ENCODE measurements at regions not wholly inside any gene's neighbourhood (a gene's known extent, or its start where the extent isn't known, plus 50 kb on each side); places are given as distances from the start of the nearest gene placed in this dataset.
"Not testable (repeated sequence)": the region's sequence is repeated elsewhere in the genome, so short reads cannot be mapped to it uniquely, and the experiment has no call there.

- DNase-seq (ENCODE audit: low read depth) = no peak
Measured at GRCh38 chr1:224535641-224536040, 80.5 kb upstream of the CNIH3 start.

- no peak for DNase-seq (ENCODE audit: low read depth)
Measured at GRCh38 chr1:224539971-224540370, 76.1 kb upstream of the CNIH3 start.

DNA sequence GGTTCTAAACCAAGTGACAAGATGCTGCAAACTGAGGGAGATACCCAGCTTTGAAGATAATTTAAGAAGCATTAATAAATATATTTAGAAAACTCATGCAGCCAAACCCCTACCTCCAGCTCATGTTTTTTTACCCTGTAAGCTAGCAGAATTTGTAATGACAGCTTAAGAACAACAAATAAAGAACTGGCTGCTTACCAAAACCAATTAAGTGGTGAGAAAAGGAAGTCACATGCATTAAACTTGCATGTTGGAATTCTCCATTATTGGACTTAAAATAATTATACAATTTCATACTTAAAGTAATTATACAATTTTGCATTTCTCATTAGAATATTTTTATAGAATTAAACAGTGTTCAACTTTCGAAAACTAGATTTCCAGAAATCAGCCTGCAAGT is 75.6 kb upstream of the CNIH3 start:
- no peak for DNase-seq (ENCODE audit: low read depth)

DNA sequence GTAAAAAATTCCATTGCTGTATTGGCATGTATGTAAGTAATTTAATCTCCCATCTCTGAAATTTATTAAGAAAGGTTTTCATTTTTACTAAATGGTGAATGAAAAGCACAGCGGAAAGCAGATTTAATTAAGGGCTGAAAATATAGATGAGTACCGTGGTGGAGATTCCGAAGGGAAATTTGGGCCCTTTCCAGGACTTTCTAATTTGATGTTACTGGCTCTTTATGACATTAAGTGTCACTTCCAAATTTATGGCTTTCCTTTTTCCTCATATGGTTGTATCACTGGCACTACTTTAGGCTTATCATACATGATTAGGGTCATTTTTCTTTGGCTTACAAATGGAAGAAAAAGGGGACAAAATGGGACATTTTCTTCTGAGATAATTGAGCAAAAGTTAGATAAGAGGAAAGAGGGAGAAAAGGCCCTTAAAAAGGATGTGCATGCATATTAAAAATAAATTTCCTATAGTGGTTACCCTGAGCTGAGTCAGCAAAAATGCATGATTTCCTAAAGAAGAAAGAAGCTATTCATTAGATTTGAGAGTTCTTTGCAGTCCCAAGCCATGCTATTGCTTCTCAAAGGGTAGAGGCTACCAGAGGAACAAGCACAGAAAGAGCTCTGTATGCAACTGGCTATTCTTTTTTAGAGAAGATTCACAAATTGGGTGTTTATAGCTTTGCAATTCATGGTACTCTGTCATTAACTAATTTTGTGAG is 74.9 kb upstream of the CNIH3 start:
- DNase-seq (ENCODE audit: low read depth) = no peak

- no peak for DNase-seq (ENCODE audit: low read depth)
Measured at GRCh38 chr1:224541901-224542630, 74.1 kb upstream of the CNIH3 start.

DNA sequence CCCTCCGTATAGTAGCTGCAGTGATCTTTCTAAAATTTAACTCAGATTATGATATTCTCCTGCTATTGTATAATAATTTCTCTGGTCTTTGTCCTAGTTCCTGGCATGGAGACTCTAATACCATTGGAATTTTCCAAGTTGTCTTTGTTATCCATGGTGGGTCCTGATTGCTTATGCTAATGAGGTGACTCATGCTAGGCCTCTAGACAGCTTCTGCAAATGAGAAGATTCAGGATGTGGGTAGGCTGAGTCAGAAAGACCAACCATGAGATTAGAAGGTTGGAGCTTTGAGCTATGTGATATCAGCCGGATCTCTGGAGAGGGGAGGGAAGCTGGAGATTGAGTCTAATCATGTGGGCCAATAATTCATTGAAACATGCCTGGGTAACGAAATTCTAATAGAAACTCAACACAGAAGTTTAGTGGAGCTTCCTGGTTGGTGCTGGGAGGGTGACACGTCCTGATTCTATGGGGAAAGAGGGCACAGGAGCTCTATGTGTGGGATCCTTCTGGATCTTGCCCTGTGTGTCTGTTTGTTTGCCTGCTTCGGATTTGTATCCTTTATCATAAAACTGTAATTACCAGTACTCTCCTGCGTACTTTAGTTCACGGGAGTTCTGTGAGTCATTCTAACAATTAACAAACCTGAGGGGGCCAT is 73.2 kb upstream of the CNIH3 start:
- peak; percentile 15 for DNase-seq (ENCODE audit: low read depth)

DNA sequence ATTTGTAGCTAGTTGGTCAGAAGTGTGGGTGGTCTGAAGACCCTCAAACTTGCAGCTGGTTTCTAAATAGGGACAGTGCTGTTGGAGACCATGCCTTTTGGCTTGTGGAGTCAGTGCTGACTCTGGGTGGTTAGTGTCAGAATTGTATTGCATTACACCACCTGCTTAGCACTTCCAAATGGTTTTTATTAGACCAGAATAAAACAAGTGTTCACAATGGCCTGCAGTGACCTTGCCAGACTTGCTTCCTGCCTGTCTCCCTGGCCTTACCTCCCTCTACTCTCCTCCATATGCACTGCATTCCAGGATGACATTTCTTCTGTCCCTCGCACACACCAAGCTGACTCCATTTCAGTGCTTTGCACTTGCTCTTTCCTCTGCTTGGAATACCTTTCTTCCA is 72.7 kb upstream of the CNIH3 start:
- DNase-seq (ENCODE audit: low read depth) = no peak

- DNase-seq (ENCODE audit: low read depth) = no peak
Measured at GRCh38 chr1:224544346-224545110, 71.6 kb upstream of the CNIH3 start.

- no peak for DNase-seq (ENCODE audit: low read depth)
Measured at GRCh38 chr1:224545571-224545970, 70.5 kb upstream of the CNIH3 start.

- no peak for DNase-seq (ENCODE audit: low read depth)
Measured at GRCh38 chr1:224548676-224549075, 67.4 kb upstream of the CNIH3 start.

DNA sequence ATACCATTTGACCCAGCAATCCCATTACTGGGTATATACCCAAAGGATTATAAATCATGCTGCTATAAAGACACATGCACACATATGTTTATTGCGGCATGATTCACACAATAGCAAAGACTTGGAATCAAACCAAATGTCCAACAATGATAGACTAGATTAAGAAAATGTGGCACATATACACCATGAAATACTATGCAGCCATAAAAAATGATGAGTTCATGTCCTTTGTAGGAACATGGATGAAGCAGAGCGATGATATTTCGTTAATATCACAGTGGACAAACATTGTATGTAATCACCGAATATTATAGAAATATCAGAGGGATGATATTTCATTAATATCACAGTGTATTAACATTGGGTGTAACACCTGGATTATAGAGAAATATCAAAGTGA is 64.9 kb upstream of the CNIH3 start:
- DNase-seq (ENCODE audit: low read depth) = not testable (repeated sequence)

DNA sequence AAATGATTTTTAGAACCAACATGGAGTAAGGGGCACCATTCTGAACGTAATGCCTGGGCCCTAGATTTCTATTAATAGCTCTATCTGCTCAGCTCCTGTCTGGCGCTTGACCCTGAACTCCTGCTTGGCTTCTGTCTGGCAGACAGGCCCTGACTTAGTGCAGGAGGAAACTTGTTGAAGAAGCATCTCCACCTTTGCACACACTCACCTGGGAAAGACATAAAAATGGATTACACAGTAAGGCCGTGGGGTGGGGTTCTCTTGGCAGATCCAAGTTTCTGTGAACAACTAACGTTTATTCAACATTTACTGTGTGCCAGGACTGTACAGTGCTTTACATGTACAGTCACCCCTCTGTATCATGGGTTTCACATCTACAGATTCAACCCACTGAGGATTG is 62.1 kb upstream of the CNIH3 start:
- DNase-seq (ENCODE audit: low read depth) = no peak

DNA sequence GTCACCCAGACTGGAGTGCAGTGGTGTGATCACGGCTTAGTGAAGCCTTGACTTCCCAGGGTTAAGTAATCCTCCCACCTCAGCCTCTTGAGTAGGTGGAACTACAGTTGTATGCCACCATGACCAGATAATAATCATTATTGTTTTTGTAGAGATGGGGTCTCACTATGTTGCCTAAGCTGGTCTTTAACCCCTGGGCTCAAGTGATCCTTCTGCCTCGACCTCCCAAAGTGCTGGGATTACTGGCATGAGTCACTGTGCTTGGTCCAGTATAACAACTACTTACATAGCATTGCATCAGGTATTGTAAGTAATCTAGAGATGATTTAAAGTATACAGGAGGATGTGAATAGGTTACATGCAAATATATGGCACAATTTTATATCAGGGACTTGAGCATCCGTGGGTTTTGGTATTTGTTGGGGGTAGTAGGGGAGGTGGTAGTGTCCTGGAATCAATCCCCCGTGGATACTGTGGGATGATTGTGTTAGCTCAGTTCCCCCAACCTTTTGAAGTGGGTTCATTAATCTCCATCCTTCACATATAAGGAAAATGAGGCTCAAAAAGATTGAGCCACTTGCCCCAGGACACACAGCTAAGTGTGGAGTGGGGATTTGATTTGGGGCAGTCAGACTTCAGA is 61.4 kb upstream of the CNIH3 start:
- DNase-seq (ENCODE audit: low read depth) = no peak

DNA sequence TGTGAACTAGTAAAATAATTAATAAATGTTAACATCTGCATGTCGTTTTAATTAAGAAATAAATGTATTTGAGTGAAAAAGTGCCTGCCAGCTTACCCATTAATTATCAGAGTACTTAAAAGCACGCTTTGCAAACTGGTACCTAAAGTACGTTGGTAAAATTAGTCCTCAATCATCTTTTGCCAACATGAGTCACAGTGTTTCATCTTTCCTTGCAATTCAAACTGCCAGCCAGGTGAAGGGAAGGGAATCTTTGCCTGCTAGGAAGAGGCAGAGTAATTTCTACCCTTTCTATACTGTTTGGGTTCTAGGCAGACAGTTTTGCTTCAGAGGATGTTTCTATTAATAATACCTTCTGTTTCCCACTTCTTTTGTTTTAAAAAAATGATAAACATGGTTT is 57.2 kb upstream of the CNIH3 start:
- no peak for DNase-seq (ENCODE audit: low read depth)

- no peak for DNase-seq (ENCODE audit: low read depth)
Measured at GRCh38 chr1:224559981-224560728, 56.0 kb upstream of the CNIH3 start.

- not testable (repeated sequence) for DNase-seq (ENCODE audit: low read depth)
Measured at GRCh38 chr1:224562881-224563280, 53.2 kb upstream of the CNIH3 start.

- DNase-seq (ENCODE audit: low read depth) = no peak
Measured at GRCh38 chr1:224563666-224564065, 52.5 kb upstream of the CNIH3 start.

- DNase-seq (ENCODE audit: low read depth) = no peak
Measured at GRCh38 chr1:224564454-224565084, 51.5 kb upstream of the CNIH3 start.

DNA sequence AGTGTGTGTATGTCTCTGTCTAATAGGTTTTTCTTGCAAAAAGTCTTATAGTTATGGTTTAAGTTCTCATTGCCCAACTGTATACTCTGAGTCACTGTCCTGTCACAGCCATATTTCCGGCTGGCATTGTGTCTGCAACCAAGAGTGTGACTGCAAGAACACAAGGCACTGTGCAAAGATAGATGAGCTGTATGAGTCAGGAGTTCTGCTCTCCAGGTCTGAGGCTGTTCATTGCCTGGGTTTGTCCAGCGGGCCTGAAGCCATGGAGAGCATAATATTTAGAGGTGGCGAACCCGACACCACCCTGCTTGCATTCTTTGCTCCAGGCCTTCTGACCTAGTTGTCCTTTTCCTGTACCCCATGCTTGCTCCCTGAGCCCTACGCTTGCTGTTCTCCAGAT is 50.9 kb upstream of the CNIH3 start:
- no peak for DNase-seq (ENCODE audit: low read depth)

DNA sequence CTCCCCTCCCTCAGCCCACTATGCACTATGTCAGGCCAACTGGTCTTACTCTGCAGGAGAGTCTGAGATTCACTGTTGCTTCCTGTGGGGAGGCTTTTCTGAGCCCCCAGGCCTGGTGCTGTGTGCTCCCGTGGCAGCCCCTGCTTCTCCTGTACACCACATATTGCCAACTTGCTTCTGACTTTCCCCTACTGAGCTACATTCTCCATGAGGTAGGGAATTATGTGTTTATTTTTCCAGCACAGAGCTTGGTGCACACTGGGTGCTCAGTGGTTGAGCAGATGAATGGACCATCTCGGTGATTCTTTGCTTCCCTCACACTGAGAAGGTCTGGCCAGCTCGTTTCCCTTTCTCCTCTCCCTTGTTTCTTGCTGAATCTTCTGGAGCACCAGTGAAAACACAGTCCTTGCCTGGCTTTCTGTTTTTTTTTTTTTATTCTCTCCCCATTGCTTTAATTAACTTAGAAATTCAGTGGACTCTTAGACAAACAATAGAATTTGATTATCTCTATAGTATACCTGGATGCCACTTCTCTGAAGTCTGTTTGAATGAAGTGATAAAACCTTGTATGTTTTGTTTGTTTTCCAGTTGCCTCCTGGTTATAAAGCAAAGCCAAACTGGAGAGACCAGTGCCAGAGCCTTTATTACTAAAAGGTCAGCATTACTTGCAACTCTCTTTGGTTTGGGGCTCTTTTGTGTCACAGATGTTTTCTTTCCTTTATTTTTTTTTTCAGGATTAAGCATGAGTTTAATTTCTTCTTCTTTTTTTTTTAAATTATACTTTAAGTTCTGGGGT is 50.3 kb upstream of the CNIH3 start:
- no peak for DNase-seq (ENCODE audit: low read depth)
